T-helper 2 cell treated with Interferon-gamma antibody and Interleukin-4, amounts not matched to agents 5 μg/mL and 100 μg/mL, for 36 hours (primary cell): ENCODE measurements at regions not wholly inside any gene's neighbourhood (a gene's known extent, or its start where the extent isn't known, plus 50 kb on each side); places are given as distances from the start of the nearest gene placed in this dataset.

Experiments
- DNase-seq: peaks from one replicate; pipeline ENCODE4 v3.0.0; 2021; ENCODE audit warnings: low spot score
- H3K27ac Mint-ChIP-seq: one replicate; pipeline ENCODE4 v1.8.0; 2021; ENCODE audit warnings: mild to moderate bottlenecking, mixed read lengths
- H3K27me3 Mint-ChIP-seq: one replicate; pipeline ENCODE4 v1.8.0; 2021; ENCODE audit warnings: low read depth, mixed read lengths
- H3K36me3 Mint-ChIP-seq: one replicate; pipeline ENCODE4 v1.8.0; 2021; ENCODE audit warnings: low read depth, mixed read lengths
- H3K4me1 Mint-ChIP-seq: one replicate; pipeline ENCODE4 v1.8.0; 2021; ENCODE audit warnings: low read depth, mixed read lengths
- H3K4me3 Mint-ChIP-seq: one replicate; pipeline ENCODE4 v1.8.0; 2022; ENCODE audit warnings: mild to moderate bottlenecking, moderate library complexity, mixed read lengths
- H3K9me3 Mint-ChIP-seq: one replicate; pipeline ENCODE4 v1.8.0; 2021; ENCODE audit warnings: mixed read lengths

DNA sequence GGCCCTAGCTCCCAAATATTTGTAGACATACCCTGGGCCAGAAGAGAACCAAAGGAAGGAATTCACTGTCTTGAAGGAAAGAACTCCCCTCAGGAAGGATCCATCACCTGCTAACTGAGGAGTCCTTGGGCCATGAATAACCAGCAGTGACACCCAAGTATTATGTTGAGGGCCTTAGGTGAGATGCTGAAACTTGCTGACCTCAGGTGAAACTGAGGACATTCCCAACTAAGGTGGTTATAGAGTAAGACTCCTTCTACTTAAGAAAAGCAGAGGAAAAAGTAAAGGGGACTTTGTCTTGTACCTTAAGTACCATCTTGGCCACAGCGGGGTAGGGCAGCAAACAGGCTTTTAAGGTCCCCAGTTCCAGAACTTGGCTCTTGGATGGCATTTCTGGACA is 491.7 kb downstream of the C6orf118 start:
- no peaks in the 10 kb centered on the region for H3K36me3 Mint-ChIP-seq
- H3K4me3 Mint-ChIP-seq, result no peak overlapping the region
- no peak overlapping the region for H3K27ac Mint-ChIP-seq
- H3K27me3 Mint-ChIP-seq, result no peaks in the 10 kb centered on the region
- no peak for DNase-seq
- peaks cover 34% of the 10 kb centered on the region for H3K9me3 Mint-ChIP-seq
- no peaks in the 10 kb centered on the region for H3K4me1 Mint-ChIP-seq

DNA sequence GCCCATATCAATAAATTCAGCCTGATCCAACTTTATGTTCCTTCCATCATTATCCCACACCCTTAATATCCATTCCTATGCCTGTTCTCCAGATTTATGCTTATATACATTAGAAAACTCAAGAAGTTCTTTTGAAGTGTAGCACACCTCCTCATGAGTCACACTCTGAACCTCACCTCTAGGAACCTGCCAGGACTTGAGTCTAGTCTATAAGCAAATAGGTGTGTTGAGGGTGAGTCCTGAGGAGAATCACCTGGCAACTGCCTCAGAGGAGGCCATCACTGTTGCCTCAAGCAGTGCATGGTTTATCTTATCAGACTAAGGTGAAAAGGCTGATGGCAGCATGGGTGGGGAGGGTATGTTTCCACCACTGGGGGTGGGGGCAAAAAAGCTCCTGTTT is 496.7 kb downstream of the C6orf118 start:
- Mint-ChIP-seq H3K36me3 (no peaks in the 10 kb centered on the region), H3K27ac (no peak overlapping the region), H3K4me1 (no peaks in the 10 kb centered on the region), H3K27me3 (no peaks in the 10 kb centered on the region), H3K4me3 (no peak overlapping the region), H3K9me3 (peaks cover 47% of the 10 kb centered on the region)
- no peak for DNase-seq

DNA sequence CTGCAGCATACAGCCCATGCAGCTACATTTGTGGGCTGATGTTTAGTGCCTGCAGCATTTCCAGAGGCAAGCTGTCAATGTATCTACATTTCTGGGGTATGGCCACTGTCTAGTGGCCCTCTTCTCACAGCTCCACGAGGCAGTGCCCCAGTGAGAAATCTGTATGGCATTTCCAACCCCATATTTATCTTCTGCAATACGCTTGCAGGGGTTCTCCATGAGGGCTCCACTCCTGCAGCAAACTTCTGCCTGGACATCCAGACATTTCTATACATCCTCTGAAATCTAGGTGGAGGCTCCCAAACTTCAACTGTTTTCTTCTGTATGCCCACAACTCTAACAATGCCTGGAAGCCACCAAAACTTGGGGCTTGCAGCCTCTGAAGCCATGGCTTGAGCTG is 502.3 kb downstream of the C6orf118 start:
- H3K4me1 Mint-ChIP-seq, result no peaks in the 10 kb centered on the region
- H3K4me3 Mint-ChIP-seq, result no peak overlapping the region
- H3K27ac Mint-ChIP-seq, result no peak overlapping the region
- DNase-seq, result no peak
- H3K27me3 Mint-ChIP-seq, result no peaks in the 10 kb centered on the region
- H3K36me3 Mint-ChIP-seq, result no peaks in the 10 kb centered on the region
- peaks cover 62% of the 10 kb centered on the region for H3K9me3 Mint-ChIP-seq

DNA sequence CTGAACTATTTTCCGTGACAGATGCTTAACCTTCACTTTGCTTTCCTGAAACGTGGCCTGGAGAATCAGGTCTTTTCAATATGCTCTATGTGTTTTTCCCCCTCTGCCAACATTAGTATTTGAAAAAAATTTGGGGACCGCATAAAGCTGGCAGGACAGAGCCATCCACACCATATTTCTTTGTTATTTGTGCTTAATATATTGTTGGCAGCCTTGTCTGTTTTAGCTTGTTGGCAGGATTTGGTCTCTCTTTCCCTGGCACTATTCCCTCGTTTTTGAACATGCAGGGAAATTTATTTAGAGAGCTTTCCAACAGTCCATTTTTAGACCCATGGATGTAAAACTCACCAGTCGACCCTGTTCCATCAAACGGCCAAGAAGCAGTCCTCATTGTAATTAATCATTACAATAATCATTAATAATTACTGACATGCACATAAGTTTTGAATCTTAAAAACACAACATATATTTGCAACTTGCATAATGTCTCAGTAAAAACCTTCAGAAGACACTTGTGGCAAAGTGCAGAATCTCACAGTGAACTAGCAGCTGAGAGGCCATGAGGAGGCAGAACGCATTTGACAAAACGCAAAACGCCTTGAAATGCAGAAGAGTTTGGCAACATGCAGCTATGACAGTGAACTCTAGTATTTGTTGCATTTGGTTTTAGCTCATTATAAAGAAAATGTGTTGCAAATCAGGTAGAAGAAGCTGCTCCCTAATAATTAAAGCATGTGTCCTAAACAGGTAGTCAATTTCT is 514.2 kb downstream of the C6orf118 start:
- Mint-ChIP-seq H3K4me1 (no peaks in the 10 kb centered on the region), H3K27me3 (no peaks in the 10 kb centered on the region), H3K36me3 (no peaks in the 10 kb centered on the region), H3K9me3 (peaks cover 17% of the 10 kb centered on the region), H3K4me3 (no peak overlapping the region), H3K27ac (no peak overlapping the region)
- DNase-seq, result no peak

DNA sequence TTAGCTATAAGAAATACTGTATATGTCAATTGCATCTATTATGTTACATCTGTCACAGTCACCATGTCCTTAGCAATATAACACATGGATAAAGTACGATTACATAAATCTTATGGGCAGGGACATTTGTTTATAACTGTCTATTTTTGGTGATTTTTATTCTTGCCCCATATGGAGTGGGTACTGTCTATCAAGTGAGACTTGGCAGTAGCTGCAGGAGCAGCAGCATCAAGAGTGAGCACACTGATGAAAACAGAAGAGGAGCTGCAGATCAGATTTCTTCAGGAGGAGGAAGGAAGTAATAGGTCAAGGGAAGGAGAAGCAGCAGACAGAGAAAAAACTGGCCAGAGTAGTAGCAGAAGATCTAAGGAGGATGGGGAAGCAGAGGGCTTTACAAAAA is 516.7 kb downstream of the C6orf118 start:
- Mint-ChIP-seq H3K4me1 (no peaks in the 10 kb centered on the region), H3K27ac (no peak overlapping the region), H3K9me3 (peaks cover 11% of the 10 kb centered on the region)

DNA sequence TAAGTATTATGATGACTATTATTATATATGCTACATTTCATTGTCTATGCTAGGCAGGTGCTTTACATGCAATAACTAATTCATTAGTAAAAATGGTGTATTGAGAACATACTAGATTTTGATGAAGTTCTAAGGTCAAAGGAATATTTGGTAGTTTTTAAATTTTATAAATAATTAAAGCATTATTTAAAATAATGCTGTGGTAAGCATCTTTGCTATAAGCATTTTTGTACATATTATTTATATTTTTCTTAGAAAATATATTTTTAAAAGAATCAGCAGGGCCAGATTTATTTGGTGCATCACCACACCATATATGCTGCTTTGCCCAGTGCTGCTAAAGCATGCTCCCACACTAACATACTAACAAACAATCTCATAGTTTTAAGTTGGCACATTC is 517.9 kb downstream of the C6orf118 start:
- no peaks in the 10 kb centered on the region for H3K27me3 Mint-ChIP-seq
- no peak for DNase-seq
- H3K4me1 Mint-ChIP-seq, result no peaks in the 10 kb centered on the region
- H3K4me3 Mint-ChIP-seq, result no peak overlapping the region
- no peak overlapping the region for H3K27ac Mint-ChIP-seq
- H3K9me3 Mint-ChIP-seq, result peaks cover 11% of the 10 kb centered on the region
- no peaks in the 10 kb centered on the region for H3K36me3 Mint-ChIP-seq

More for the DNA sequence above, 516.7 kb downstream of the C6orf118 start:
- Mint-ChIP-seq H3K4me3 (no peak overlapping the region), H3K36me3 (no peaks in the 10 kb centered on the region), H3K27me3 (no peaks in the 10 kb centered on the region)
- DNase-seq, result no peak

DNA sequence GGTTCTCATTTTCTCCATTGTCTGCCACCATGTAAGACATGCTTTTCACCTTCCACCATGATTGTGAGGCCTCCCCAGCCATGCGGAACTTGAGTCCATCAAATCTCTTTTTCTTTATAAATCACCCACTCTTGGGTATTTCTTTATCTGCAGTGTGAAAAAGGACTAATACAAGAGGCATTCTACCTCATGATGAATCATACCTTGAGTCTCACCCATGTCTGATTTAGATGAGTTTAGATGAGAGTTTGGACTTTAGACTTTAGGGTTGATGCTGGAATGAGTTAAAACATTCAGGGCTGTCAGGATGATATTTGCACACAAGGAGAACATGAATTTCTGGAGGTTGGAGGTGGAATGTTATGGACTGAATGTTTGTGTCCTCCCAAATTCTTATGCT is 545.6 kb downstream of the C6orf118 start:
- Mint-ChIP-seq H3K9me3 (peaks cover 39% of the 10 kb centered on the region), H3K4me3 (no peak overlapping the region), H3K36me3 (no peaks in the 10 kb centered on the region), H3K27me3 (no peaks in the 10 kb centered on the region), H3K27ac (no peak overlapping the region), H3K4me1 (no peaks in the 10 kb centered on the region)
- no peak for DNase-seq

DNA sequence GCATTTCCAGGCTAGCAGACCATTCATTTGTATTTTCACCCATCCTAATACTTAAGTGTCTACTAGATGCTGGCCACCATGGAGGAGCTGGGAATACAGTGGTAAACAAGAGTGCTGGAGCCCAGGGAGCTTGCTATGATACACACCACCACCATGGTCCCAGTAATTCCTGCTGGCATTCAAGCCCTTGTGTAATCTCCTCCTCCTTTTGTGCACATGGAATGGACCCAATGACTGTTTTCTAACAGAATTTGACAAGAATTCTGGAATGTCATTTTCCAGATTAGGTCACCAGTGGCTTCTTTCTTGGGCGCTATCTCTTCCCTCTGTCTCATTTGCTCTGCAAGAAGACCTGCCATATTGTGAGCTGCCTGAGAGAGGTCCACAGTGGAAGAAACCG is 552.0 kb downstream of the C6orf118 start:
- H3K27me3 Mint-ChIP-seq, result no peaks in the 10 kb centered on the region
- no peaks in the 10 kb centered on the region for H3K36me3 Mint-ChIP-seq
- DNase-seq, result no peak
- H3K4me1 Mint-ChIP-seq, result no peaks in the 10 kb centered on the region
- no peak overlapping the region for H3K4me3 Mint-ChIP-seq
- no peak overlapping the region for H3K27ac Mint-ChIP-seq
- peaks cover 51% of the 10 kb centered on the region for H3K9me3 Mint-ChIP-seq

DNA sequence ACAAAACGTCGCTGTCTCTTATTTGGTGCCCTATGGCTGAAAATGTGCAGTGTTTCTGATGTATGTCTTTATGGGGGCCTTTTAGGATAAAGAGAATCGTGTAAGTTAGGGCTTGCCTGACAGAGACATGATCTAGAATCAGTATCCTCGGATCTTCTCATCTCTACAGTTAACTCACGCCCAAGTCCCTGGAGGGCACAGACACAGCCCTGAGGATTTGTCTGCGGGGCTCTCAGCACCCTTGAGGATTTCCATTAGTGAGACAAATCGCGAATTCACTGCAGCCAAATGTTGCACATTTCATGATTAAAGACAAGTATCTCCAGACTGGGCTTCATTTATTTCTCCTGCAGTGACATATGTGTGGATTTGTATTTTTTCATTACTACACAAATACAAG is 552.7 kb downstream of the C6orf118 start:
- Mint-ChIP-seq H3K27me3 (no peaks in the 10 kb centered on the region), H3K27ac (no peak overlapping the region), H3K9me3 (peaks cover 47% of the 10 kb centered on the region), H3K4me3 (no peak overlapping the region), H3K4me1 (no peaks in the 10 kb centered on the region), H3K36me3 (no peaks in the 10 kb centered on the region)
- no peak for DNase-seq

DNA sequence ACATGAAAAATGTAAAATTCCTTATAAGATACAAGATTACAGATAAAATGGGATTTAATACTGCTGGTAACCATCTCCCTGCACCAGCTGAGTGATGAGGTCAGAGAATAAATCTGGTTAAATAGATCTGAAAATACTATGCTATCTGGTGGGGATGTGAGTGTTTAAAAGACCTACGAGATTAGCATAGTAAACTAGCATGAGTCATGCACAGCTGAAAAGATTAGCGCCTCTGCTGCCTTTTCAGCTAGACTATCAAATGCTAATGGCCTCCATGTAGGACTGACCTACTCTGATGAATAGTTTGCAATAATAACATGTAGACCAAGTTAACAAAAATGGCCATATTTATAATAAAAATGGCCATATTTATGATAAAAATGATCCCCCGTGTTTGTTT is 553.3 kb downstream of the C6orf118 start:
- Mint-ChIP-seq H3K27me3 (no peaks in the 10 kb centered on the region), H3K4me3 (no peak overlapping the region), H3K4me1 (no peaks in the 10 kb centered on the region), H3K36me3 (no peaks in the 10 kb centered on the region), H3K9me3 (peaks cover 41% of the 10 kb centered on the region), H3K27ac (no peak overlapping the region)
- DNase-seq, result no peak

DNA sequence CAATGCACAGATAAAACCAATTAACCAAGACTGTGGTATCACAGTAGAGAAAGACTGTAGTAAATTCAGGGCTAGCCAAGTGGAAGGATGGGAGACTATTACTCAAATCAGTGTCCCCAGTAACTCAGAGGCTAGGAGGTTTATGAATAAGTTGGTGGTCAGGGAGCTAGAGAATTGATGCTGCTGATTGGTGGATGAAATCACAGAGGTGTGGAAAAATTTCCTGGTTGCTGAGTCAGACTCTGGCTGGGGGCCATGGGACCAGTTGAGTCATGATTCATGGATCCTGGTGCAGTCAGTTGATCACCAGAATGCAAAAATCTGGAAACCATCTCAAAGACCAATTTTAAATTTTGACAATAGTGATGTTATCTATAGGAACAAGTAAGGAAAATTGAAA is 555.9 kb downstream of the C6orf118 start:
- Mint-ChIP-seq H3K36me3 (no peaks in the 10 kb centered on the region), H3K27me3 (no peaks in the 10 kb centered on the region), H3K4me1 (no peaks in the 10 kb centered on the region), H3K4me3 (no peak overlapping the region), H3K27ac (no peak overlapping the region), H3K9me3 (peaks cover 46% of the 10 kb centered on the region)
- DNase-seq, result no peak

DNA sequence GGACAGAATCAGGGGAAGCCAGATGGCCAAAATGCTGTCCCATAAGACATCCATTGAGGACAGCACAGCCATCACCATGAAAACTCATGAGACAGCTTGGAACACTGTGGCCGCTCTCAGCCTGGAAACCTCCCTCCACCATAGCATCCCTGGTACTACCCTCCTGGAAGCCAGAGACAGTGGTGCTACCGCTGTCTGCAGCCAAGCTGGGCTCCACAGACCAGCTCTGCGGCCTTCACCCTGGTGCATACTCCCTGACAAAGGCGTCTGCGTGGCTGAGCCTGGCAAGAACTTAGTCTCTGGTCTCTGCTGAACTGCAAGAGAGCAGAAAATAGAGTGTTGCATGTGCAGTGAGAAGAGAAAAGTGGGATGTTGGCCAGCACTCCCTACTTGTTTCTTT is 558.0 kb downstream of the C6orf118 start:
- no peaks in the 10 kb centered on the region for H3K4me1 Mint-ChIP-seq
- peaks cover 42% of the 10 kb centered on the region for H3K9me3 Mint-ChIP-seq
- H3K27me3 Mint-ChIP-seq, result no peaks in the 10 kb centered on the region
- H3K27ac Mint-ChIP-seq, result no peak overlapping the region
- DNase-seq, result no peak
- no peaks in the 10 kb centered on the region for H3K36me3 Mint-ChIP-seq
- H3K4me3 Mint-ChIP-seq, result no peak overlapping the region

DNA sequence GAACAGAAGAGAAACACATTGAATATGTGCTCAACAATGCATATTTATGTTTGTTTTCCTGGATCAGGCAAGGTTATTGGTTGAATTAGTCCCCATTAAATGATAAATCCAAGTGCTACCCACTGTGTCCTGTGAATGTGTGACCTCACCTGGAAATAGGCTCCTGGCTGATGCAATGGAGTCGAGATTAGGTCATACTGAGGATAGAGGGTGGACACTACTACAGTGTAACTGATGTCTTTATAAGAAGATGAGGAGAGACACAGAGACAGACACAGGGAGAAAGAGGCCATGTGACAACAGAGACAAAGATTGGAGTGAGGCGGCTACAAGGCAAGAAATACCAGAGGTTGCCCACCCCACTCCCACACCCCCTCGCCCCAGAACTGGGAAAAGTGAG is 559.3 kb downstream of the C6orf118 start:
- no peaks in the 10 kb centered on the region for H3K27me3 Mint-ChIP-seq
- H3K4me1 Mint-ChIP-seq, result no peaks in the 10 kb centered on the region
- peaks cover 44% of the 10 kb centered on the region for H3K9me3 Mint-ChIP-seq
- no peaks in the 10 kb centered on the region for H3K36me3 Mint-ChIP-seq
- no peak overlapping the region for H3K4me3 Mint-ChIP-seq
- H3K27ac Mint-ChIP-seq, result no peak overlapping the region
- no peak for DNase-seq

DNA sequence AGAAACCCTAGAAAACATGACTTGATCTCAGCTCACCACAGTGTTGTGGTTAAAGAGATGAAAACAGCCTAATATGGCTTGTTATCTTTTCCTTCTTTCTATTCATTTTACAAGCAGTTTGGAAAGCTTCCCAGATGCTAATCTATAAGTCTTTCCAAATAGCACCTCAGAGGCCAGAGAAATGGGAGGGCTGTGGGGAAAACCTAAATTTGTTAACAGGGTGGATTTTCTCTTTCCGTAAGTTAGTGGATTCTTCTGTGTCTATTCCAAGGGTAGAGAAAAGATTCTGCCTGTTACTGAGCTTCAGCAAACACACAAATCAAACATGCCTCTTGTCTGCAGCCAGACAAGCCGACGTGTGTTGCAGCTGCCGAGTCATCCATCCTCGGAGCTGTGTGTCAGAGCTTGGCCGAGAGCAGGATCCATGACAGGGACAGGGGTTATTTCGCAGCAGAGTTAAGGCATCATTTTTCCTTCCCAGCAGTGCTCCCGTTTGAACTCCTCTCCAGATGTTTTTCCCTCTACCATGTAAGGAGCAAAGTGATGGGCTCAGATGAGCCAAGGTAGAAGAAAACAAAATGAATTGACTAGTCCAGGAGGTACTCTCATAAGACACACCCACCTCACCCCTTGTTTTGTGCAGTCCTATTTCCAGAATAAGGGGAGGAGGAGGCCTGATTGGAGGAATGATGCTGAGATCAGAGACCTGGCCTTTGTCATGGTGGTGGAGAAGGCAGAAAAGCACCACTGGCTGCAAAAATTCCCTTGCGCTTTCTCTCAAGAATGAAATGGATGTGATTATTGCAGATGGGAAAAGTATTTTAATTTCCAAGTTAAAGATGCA is 560.0 kb downstream of the C6orf118 start:
- H3K27ac Mint-ChIP-seq, result no peak overlapping the region
- H3K27me3 Mint-ChIP-seq, result no peaks in the 10 kb centered on the region

More for the DNA sequence above, 560.0 kb downstream of the C6orf118 start:
- DNase-seq, result no peak
- Mint-ChIP-seq H3K4me3 (no peak overlapping the region), H3K36me3 (no peaks in the 10 kb centered on the region), H3K4me1 (no peaks in the 10 kb centered on the region), H3K9me3 (peaks cover 44% of the 10 kb centered on the region)
